ENCODE measurements at regions not wholly inside any gene's neighbourhood (a gene's known extent, or its start where the extent isn't known, plus 50 kb on each side); places are given as distances from the start of the nearest gene placed in this dataset.

- TF ChIP-seq MAFK (IDR thresholded peaks at IDR 0.05; ENCODE audit: low read depth, low read length), result no peak
These were observed 78.1 kb upstream of the TBX20 start (continued) for GRCh38 chr7:35331730-35332678.

DNA sequence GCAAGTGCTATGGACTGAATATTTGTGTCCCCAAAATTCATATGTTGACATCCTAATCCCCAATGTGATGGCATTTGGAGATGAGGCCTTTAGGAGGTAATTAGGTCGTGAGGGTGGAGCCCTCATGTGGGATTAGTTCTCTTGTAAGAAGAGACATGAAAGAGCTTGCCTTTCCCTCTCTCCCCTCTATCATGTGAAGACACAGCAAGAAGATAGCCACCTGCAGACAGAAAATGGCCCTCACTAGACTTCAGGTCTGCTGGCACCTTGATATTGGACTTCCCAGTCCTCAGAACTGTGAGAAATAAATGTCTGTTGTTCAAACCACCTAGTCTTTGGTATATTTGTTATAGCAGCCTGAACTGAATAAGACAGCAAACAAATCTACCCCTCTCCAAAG is 75.1 kb upstream of the TBX20 start:
- H3K9me1 ChIP-seq (ENCODE audit: insufficient read depth, low read length), result no peaks in the 10 kb centered on the region
- intact Hi-C loops (cut with micrococcal nuclease) (loop anchor here (5.0 kb wide), 1 partner anchor 282 kb away; no protein-coding TSS in a partner anchor), in situ Hi-C loops (cut with MboI; ENCODE audit: low sequenced_read_pairs) (no loop called here), dilution Hi-C loops (cut with HindIII; ENCODE audit: low sequenced_read_pairs, unreplicated experiment) (no loop called here)
- no peaks in the 10 kb centered on the region for H3K9me3 ChIP-seq (ENCODE audit: control insufficient read depth, insufficient read depth, low read length)
- no CpG with 5 or more reads among the region's 1 CpG for WGBS, 2 experiments (ENCODE audit: extremely low coverage in 2 of 2, insufficient read length in 1 of 2)
- H2AK9ac ChIP-seq (replicated peaks; ENCODE audit: low read depth, low read length, poor library complexity), result no peak overlapping the region
- H3K79me1 ChIP-seq (ENCODE audit: low read depth in 1 of 2, low read length in 2 of 2), result no peaks in the 10 kb centered on the region
- no peak overlapping the region for H3K14ac ChIP-seq (replicated peaks; ENCODE audit: low read depth, low read length)
- no peak overlapping the region for H3K27ac ChIP-seq (ENCODE audit: insufficient read depth, low read length)
- ATAC-seq (ENCODE audit: low read depth) (no peak), DNase-seq (no peak)
- CTCF ChIA-PET, result no interaction called here
- no peak overlapping the region for H3K4me2 ChIP-seq (ENCODE audit: low read depth, low read length)
- POLR2A ChIA-PET (ENCODE audit: unreplicated experiment), result no interaction called here
- H3K9ac ChIP-seq (ENCODE audit: low read depth, low read length), result no peak overlapping the region
- H2BK120ac ChIP-seq (ENCODE audit: low read depth, low read length), result no peak overlapping the region
- no peaks in the 10 kb centered on the region for H3K36me3 ChIP-seq (ENCODE audit: control insufficient read depth, insufficient read depth, low read length)
- H3K4me3 ChIP-seq (ENCODE audit: insufficient read depth, low read depth, low read length), result no peak overlapping the region
- no peak overlapping the region for H2BK5ac ChIP-seq (ENCODE audit: low read depth, low read length, poor library complexity, severe bottlenecking)
- no peaks in the 10 kb centered on the region for H4K20me1 ChIP-seq (ENCODE audit: insufficient read depth, low read length)
- H2BK20ac ChIP-seq (ENCODE audit: low read depth, low read length), result no peak overlapping the region
- no peak overlapping the region for H3K18ac ChIP-seq (ENCODE audit: low read depth, low read length)
- H3K4ac ChIP-seq (ENCODE audit: low read depth, low read length), result no peak overlapping the region
- H2AK5ac ChIP-seq (ENCODE audit: low read depth, low read length), result no peak overlapping the region
- no peaks in the 10 kb centered on the region for H3K4me1 ChIP-seq (ENCODE audit: control insufficient read depth, insufficient read depth, low read length)
- TF ChIP-seq, protein P1, sequence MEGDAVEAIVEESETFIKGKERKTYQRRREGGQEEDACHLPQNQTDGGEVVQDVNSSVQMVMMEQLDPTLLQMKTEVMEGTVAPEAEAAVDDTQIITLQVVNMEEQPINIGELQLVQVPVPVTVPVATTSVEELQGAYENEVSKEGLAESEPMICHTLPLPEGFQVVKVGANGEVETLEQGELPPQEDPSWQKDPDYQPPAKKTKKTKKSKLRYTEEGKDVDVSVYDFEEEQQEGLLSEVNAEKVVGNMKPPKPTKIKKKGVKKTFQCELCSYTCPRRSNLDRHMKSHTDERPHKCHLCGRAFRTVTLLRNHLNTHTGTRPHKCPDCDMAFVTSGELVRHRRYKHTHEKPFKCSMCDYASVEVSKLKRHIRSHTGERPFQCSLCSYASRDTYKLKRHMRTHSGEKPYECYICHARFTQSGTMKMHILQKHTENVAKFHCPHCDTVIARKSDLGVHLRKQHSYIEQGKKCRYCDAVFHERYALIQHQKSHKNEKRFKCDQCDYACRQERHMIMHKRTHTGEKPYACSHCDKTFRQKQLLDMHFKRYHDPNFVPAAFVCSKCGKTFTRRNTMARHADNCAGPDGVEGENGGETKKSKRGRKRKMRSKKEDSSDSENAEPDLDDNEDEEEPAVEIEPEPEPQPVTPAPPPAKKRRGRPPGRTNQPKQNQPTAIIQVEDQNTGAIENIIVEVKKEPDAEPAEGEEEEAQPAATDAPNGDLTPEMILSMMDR (conservative IDR thresholded peaks at IDR 0.05; ENCODE audit: low read depth, low read length), result no peak
- no peak for TF ChIP-seq ELK1 (IDR thresholded peaks at IDR 0.05; ENCODE audit: borderline replicate concordance, low read depth, low read length)
- no peak for TF ChIP-seq RFX5 (IDR thresholded peaks at IDR 0.05; ENCODE audit: low read depth, low read length)
- no peak for TF ChIP-seq NFE2L2 (IDR thresholded peaks at IDR 0.05; ENCODE audit: low read depth, low read length)
- no peak for TF ChIP-seq BHLHE40 (IDR thresholded peaks at IDR 0.05; ENCODE audit: low read depth, low read length)
- TF ChIP-seq RAD21 (IDR thresholded peaks at IDR 0.05; ENCODE audit: low read length), result no peak
- TF ChIP-seq MXI1 (IDR thresholded peaks at IDR 0.05; ENCODE audit: borderline replicate concordance, low read depth, low read length), result no peak
- no peak for TF ChIP-seq CHD1 (IDR thresholded peaks at IDR 0.05; ENCODE audit: low read depth, low read length)
- no peak for TF ChIP-seq MAFK (IDR thresholded peaks at IDR 0.05; ENCODE audit: low read depth, low read length)
- no peak for TF ChIP-seq RCOR1 (IDR thresholded peaks at IDR 0.05; ENCODE audit: insufficient replicate concordance, low read length)
- TF ChIP-seq FOS (IDR thresholded peaks at IDR 0.05; ENCODE audit: low read depth, low read length), result no peak
- no peak for TF ChIP-seq SMC3 (IDR thresholded peaks at IDR 0.05; ENCODE audit: low read depth, low read length)
- no peak for TF ChIP-seq MAZ (IDR thresholded peaks at IDR 0.05; ENCODE audit: borderline replicate concordance, low read depth, low read length)
- TF ChIP-seq POLR2A (IDR thresholded peaks at IDR 0.05; ENCODE audit: low read depth, low read length), result no peak
- no peak overlapping the region for H4K5ac ChIP-seq (ENCODE audit: low read depth, low read length)
- no peak overlapping the region for H2BK15ac ChIP-seq (ENCODE audit: low read depth, low read length)
- no peak overlapping the region for H3K56ac ChIP-seq (ENCODE audit: extremely low read depth, insufficient read depth, low read length)
- H2AFZ ChIP-seq (replicated peaks; ENCODE audit: low read length, poor library complexity), result no peak overlapping the region
- no peaks in the 10 kb centered on the region for H3K27me3 ChIP-seq (ENCODE audit: control insufficient read depth, insufficient read depth, low read length)
- no TSS peak for BruUV-seq (replicated peaks)
- H3K23ac ChIP-seq (ENCODE audit: low read depth, low read length), result no peak overlapping the region
- H4K8ac ChIP-seq (ENCODE audit: low read depth in 2 of 2, low read length in 2 of 2), result no peak overlapping the region
- no peak overlapping the region for H4K91ac ChIP-seq (ENCODE audit: insufficient read depth, low read depth, low read length)

Data from IMR-90 (cell line).